SU-DHL-6 (cell line): ENCODE measurements at regions not wholly inside any gene's neighbourhood (a gene's known extent, or its start where the extent isn't known, plus 50 kb on each side); places are given as distances from the start of the nearest gene placed in this dataset.

ENCODE experiments used
- H2AFZ ChIP-seq: fragments of 200-600 bp; sonication (generic); 2 replicates; pipeline ENCODE4 v1.6.1; 2014; ENCODE audit warnings: low read depth, mild to moderate bottlenecking, moderate library complexity, mixed read lengths, antibody characterized with exemption, low read length; ENCODE audit not compliant: severe bottlenecking
- H3F3A ChIP-seq: fragments of 200-600 bp; shearing (Covaris generic); 2 replicates; pipeline ENCODE4 v1.6.0; 2016; ENCODE audit warnings: antibody characterized with exemption, mild to moderate bottlenecking; ENCODE audit not compliant: insufficient read depth
- H3K27ac ChIP-seq: fragments of 200-600 bp; sonication (generic); 2 replicates; pipeline ENCODE4 v1.5.1; 2016; ENCODE audit warnings: low read depth, mild to moderate bottlenecking, low read length, moderate library complexity, mixed read lengths
- H3K27me3 ChIP-seq: fragments of 200-600 bp; sonication (generic), shearing (Covaris generic); 2 replicates; pipeline ENCODE4 v1.6.0; 2014; ENCODE audit warnings: mild to moderate bottlenecking, low read length
- H3K36me3 ChIP-seq: fragments of 200-600 bp; sonication (generic); 2 replicates; pipeline ENCODE4 v1.6.1; 2014; ENCODE audit warnings: mild to moderate bottlenecking, low read length, mixed read lengths
- H3K4me2 ChIP-seq: fragments of 300-600, 200-600 bp; shearing (Covaris generic), sonication (generic); 2 replicates; pipeline ENCODE4 v1.6.0; 2014; ENCODE audit warnings: low read length, low read depth, mild to moderate bottlenecking; ENCODE audit not compliant: poor library complexity, severe bottlenecking
- H3K4me3 ChIP-seq: fragments of 200-600 bp; sonication (generic); 2 replicates; pipeline ENCODE4 v1.5.1; 2014; ENCODE audit warnings: antibody characterized with exemption, low read length, mild to moderate bottlenecking, mixed read lengths; ENCODE audit not compliant: insufficient read depth, poor library complexity, severe bottlenecking
- H3K79me2 ChIP-seq: fragments of 200-600 bp; sonication (generic); 2 replicates; pipeline ENCODE4 v1.6.1; 2014; ENCODE audit warnings: mild to moderate bottlenecking, low read length, moderate library complexity; ENCODE audit not compliant: insufficient read depth
- H3K9ac ChIP-seq: fragments of 200-600 bp; sonication (generic); 2 replicates; pipeline ENCODE4 v1.7.0; 2014; ENCODE audit warnings: mild to moderate bottlenecking, low read length
- H3K9me2 ChIP-seq: fragments of 200-600 bp; sonication (generic); replicated peaks from 2 replicates; pipeline ENCODE4 v1.6.1; 2014; ENCODE audit warnings: low read length; ENCODE audit not compliant: insufficient read depth
- H3K9me3 ChIP-seq: fragments of 200-600 bp; sonication (generic); 2 replicates; pipeline ENCODE4 v1.6.1; 2014; ENCODE audit warnings: low read length, mixed read lengths; ENCODE audit not compliant: insufficient read depth
- H4K20me1 ChIP-seq: fragments of 200-600 bp; sonication (generic); 2 replicates; pipeline ENCODE4 v1.6.1; 2014; ENCODE audit warnings: low read depth, mild to moderate bottlenecking, antibody characterized with exemption, low read length, moderate library complexity, mixed read lengths
- EZH2phosphoT487 ChIP-seq: fragments of 200-600 bp; sonication (generic), shearing (Covaris generic); conservative IDR thresholded peaks from 2 replicates; pipeline ENCODE4 v1.6.1; 2018; ENCODE audit warnings: mild to moderate bottlenecking, antibody characterized with exemption, low read length, moderate library complexity, mixed read lengths
- TF ChIP-seq, protein P1 (sequence below): fragments of 200-600 bp; sonication (generic); IDR thresholded peaks from one replicate; pipeline ENCODE4 v1.5.1; 2017; ENCODE audit warnings: antibody characterized with exemption, mild to moderate bottlenecking, low read length, moderate library complexity; ENCODE audit not compliant: insufficient read depth, poor library complexity, severe bottlenecking

GRCh38 chr21:16318651-16319300 is 589.0 kb downstream of the USP25 start:
- Histone ChIP-seq H4K20me1 (no peaks in the 10 kb centered on the region), H3K4me3 (no peak overlapping the region), H3K27ac (no peak overlapping the region), H3K9me2 (no peaks in the 10 kb centered on the region), H3K27me3 (no peaks in the 10 kb centered on the region), H3K4me2 (no peak overlapping the region), H3K36me3 (no peaks in the 10 kb centered on the region; the same call in 1 of the 2 replicates), H3K9ac (no peak overlapping the region), H3K9me3 (no peaks in the 10 kb centered on the region), H3F3A (no peaks in the 10 kb centered on the region), H3K79me2 (no peaks in the 10 kb centered on the region), H2AFZ (no peak overlapping the region)
- TF ChIP-seq EZH2phosphoT487 = no peak
- TF ChIP-seq, protein P1, sequence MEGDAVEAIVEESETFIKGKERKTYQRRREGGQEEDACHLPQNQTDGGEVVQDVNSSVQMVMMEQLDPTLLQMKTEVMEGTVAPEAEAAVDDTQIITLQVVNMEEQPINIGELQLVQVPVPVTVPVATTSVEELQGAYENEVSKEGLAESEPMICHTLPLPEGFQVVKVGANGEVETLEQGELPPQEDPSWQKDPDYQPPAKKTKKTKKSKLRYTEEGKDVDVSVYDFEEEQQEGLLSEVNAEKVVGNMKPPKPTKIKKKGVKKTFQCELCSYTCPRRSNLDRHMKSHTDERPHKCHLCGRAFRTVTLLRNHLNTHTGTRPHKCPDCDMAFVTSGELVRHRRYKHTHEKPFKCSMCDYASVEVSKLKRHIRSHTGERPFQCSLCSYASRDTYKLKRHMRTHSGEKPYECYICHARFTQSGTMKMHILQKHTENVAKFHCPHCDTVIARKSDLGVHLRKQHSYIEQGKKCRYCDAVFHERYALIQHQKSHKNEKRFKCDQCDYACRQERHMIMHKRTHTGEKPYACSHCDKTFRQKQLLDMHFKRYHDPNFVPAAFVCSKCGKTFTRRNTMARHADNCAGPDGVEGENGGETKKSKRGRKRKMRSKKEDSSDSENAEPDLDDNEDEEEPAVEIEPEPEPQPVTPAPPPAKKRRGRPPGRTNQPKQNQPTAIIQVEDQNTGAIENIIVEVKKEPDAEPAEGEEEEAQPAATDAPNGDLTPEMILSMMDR = no peak

- Histone ChIP-seq H3K9me3 (no peaks in the 10 kb centered on the region), H3F3A (no peaks in the 10 kb centered on the region), H3K27me3 (no peaks in the 10 kb centered on the region), H3K27ac (no peak overlapping the region), H3K9ac (no peak overlapping the region), H3K9me2 (no peaks in the 10 kb centered on the region), H3K36me3 (no peaks in the 10 kb centered on the region; the same call in 1 of the 2 replicates), H2AFZ (no peak overlapping the region), H3K4me3 (no peak overlapping the region), H4K20me1 (no peaks in the 10 kb centered on the region), H3K4me2 (no peak overlapping the region), H3K79me2 (no peaks in the 10 kb centered on the region)
- TF ChIP-seq, protein P1 = no peak
- no peak for TF ChIP-seq EZH2phosphoT487
Observed at GRCh38 chr21:16320110-16320509, 590.3 kb downstream of the USP25 start.

DNA sequence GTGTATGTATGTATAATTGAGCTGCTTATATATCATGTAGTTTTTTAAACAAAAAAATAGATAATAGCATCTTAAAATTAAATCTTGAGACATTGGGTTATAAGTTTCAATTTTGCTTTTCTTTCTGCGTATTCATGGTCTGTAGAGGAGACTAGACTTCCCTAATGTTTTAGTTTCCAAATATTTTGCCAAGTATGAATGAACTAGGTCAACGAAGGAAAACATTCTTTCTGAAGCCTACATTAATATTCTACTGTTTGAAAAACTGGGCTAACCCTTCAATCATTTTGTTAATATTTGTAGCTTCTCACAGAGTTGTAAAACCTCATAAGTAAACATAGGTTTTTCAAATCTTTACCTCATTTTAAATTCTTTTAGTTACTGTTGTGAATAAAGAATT is 592.7 kb downstream of the USP25 start:
- H3K4me3 ChIP-seq = no peak overlapping the region
- H3K4me2 ChIP-seq = no peak overlapping the region
- TF ChIP-seq, protein P1 = no peak
- TF ChIP-seq EZH2phosphoT487 = no peak
- no peak overlapping the region for H3K9ac ChIP-seq
- H2AFZ ChIP-seq = no peak overlapping the region
- no peaks in the 10 kb centered on the region for H3K27me3 ChIP-seq
- H4K20me1 ChIP-seq = no peaks in the 10 kb centered on the region
- no peaks in the 10 kb centered on the region for H3K9me3 ChIP-seq
- H3K9me2 ChIP-seq = no peaks in the 10 kb centered on the region
- no peaks in the 10 kb centered on the region for H3K79me2 ChIP-seq
- H3F3A ChIP-seq = no peaks in the 10 kb centered on the region
- H3K36me3 ChIP-seq = no peaks in the 10 kb centered on the region; the same call in 1 of the 2 replicates
- no peak overlapping the region for H3K27ac ChIP-seq
